ENCODE measurements at regions not wholly inside any gene's neighbourhood (a gene's known extent, or its start where the extent isn't known, plus 50 kb on each side); places are given as distances from the start of the nearest gene placed in this dataset.

DNA sequence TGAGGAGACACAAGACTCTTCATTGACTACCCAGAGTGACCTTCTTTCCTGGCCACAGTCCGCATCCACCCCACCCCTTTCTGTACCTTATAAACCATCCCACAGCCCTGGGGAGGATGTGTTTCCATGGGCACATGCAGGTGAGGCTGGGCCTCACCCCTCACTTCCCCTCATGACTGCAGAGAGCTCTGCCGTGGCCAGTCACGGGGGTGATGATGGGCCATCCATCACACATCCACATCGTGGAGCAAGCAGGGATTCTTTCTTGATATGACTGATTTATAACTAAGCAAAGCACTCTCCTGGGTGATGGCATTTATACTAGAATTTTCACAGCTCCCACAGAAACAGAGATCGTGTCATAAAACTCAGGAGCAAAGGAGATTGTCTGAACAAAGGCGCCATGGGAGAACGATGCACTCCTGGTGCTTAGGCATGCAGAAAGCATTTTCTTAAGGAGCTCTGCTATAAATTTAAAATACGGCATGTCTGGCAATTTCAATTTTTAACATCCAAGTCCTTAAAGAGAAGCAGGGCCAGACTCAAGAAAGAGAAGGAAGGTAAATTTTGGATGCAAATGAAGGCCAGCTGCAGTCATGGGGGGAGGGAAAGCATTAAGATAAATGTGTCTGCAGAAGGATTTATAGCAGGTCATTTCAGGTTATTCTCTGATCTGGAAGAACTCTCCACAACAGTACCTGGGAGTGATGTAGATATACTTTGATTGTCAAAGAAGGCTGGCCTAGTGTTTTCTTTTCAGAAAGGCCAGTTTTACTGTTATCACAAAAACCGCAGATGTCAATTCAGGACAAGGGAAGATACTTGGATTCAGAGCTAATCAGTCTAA, 777.0 kb downstream of the C6orf118 start:
- Histone ChIP-seq H3K23me2 (ENCODE audit: insufficient read length, low read depth, low read length, poor library complexity, severe bottlenecking) (no peaks in the 10 kb centered on the region), H3K4me2 (ENCODE audit: insufficient read depth, insufficient read length, low read length) (no peak overlapping the region), H3K27me3 (ENCODE audit: insufficient read depth, low read length) (no peaks in the 10 kb centered on the region), H2BK5ac (ENCODE audit: insufficient read length, low read length) (no peak overlapping the region), H2BK15ac (ENCODE audit: low read depth, low read length) (no peak overlapping the region), H2BK20ac (ENCODE audit: low read depth, low read length, poor library complexity, severe bottlenecking) (no peak overlapping the region), H3K18ac (ENCODE audit: insufficient read length, low read depth, low read length) (no peak overlapping the region), H3K14ac (ENCODE audit: insufficient read depth, low read length) (no peak overlapping the region), H3K4ac (ENCODE audit: low read depth, low read length) (no peak overlapping the region), H4K5ac (ENCODE audit: insufficient read length, low read depth, low read length) (no peak overlapping the region), H2AFZ (ENCODE audit: low read length) (no peak overlapping the region), H3K79me2 (ENCODE audit: insufficient read depth, low read length) (no peaks in the 10 kb centered on the region), H3K9ac (ENCODE audit: extremely low read depth, insufficient read length, low read length) (no peak overlapping the region), H3K23ac (ENCODE audit: insufficient read length, low read depth, low read length) (no peak overlapping the region), H4K91ac (ENCODE audit: insufficient read length, low read depth, low read length) (no peak overlapping the region), H3T11ph (ENCODE audit: low read length) (no peak overlapping the region), H4K8ac (replicated peaks; ENCODE audit: insufficient read length, low read depth, low read length) (no peak overlapping the region), H2BK12ac (ENCODE audit: insufficient read length, low read depth, low read length) (no peak overlapping the region), H2AK5ac (ENCODE audit: insufficient read length, low read length) (no peak overlapping the region), H3K56ac (ENCODE audit: insufficient read length, low read depth, low read length) (no peak overlapping the region), H3K9me3 (ENCODE audit: control insufficient read depth, low read depth, low read length) (no peaks in the 10 kb centered on the region), H4K20me1 (ENCODE audit: control insufficient read depth, insufficient read depth, insufficient read length) (no peaks in the 10 kb centered on the region), H3K79me1 (ENCODE audit: insufficient read depth, low read depth, low read length, poor library complexity, severe bottlenecking) (no peaks in the 10 kb centered on the region), H2BK120ac (ENCODE audit: low read depth, low read length, poor library complexity, severe bottlenecking) (no peak overlapping the region), H3K4me1 (ENCODE audit: insufficient read depth, low read length) (no peaks in the 10 kb centered on the region), H3K27ac (ENCODE audit: insufficient read length, low read depth, low read length) (no peak overlapping the region)
- H3K9me3 Mint-ChIP-seq: peaks cover 2 to 7% of the 10 kb centered on the region in 2 experiments; a peak in 1 of 5 replicates
- H3K4me1 Mint-ChIP-seq: peaks cover 9 to 11% of the 10 kb centered on the region in 2 experiments
- WGBS (ENCODE audit: extremely low coverage, insufficient read length, low lambda C conversion rate): no CpG with 5 or more reads among the region's 9 CpGs
- peak overlapping the region in 1 of 3 experiments; percentile 46; a peak in 1 of 7 replicates for H3K27ac Mint-ChIP-seq
- no peak for DNase-seq
- no peak for TF ChIP-seq CTCF (conservative IDR thresholded peaks at IDR 0.05)
- H3K27me3 Mint-ChIP-seq (ENCODE audit: low read depth): no peaks in the 10 kb centered on the region
- H3K4me3 Mint-ChIP-seq: no peak overlapping the region
- H3K36me3 Mint-ChIP-seq (ENCODE audit: insufficient read depth in 1 of 3, low read depth in 3 of 3): peaks cover 0 to 7% (median 0%) of the 10 kb centered on the region in 3 experiments; a peak in 3 of 7 replicates

Measured in H9 (cell line).